ENCODE measurements at regions not wholly inside any gene's neighbourhood (a gene's known extent, or its start where the extent isn't known, plus 50 kb on each side); places are given as distances from the start of the nearest gene placed in this dataset.

DNA sequence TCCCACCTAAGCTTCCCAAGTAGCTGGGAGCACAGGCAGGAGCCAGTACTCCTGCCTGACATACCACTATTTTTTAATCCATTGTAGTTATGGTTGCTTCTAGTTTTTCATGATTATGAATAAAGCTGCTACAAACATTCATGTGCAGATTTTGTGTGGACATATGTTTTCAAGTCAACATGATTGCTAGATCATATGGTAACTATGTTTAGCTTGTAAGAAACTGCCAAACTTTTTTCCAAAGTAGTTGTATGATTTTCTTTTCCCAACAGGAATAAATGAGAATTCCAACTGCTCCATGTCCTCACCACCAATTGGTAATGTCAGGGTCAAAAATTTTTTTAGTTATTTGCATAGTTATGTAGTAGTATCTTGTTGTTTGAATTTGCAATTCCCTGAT is 136.8 kb upstream of the THRB start:
- no peaks in the 10 kb centered on the region for H3K27me3 ChIP-seq (ENCODE audit: control insufficient read depth, insufficient read depth, low read length)
- Mint-ChIP-seq H3K36me3 (no peaks in the 10 kb centered on the region), H3K4me3 (no peak overlapping the region), H3K4me1 (no peaks in the 10 kb centered on the region), H3K27me3 (no peaks in the 10 kb centered on the region), H3K9me3 (peaks cover 0 to 13% (median 3%) of the 10 kb centered on the region in 7 donors), H3K27ac (no peak overlapping the region)
- no peaks in the 10 kb centered on the region for H3K4me1 ChIP-seq (ENCODE audit: control insufficient read depth, insufficient read depth, low read length, poor library complexity, severe bottlenecking)
- H3K4me3 ChIP-seq (ENCODE audit: low read depth, low read length) = no peak overlapping the region
- H3K27ac ChIP-seq (ENCODE audit: insufficient read depth, low read length, poor library complexity, severe bottlenecking) = no peak overlapping the region
- H3K9me3 ChIP-seq (ENCODE audit: control insufficient read depth in 2 of 2, low read length in 2 of 2) = no peaks in the 10 kb centered on the region
- DNase-seq (no peak), ATAC-seq (ENCODE audit: low read depth in 2 of 2) (no peak)
- H3K36me3 ChIP-seq (ENCODE audit: control insufficient read depth, insufficient read depth, low read length) = no peaks in the 10 kb centered on the region

DNA sequence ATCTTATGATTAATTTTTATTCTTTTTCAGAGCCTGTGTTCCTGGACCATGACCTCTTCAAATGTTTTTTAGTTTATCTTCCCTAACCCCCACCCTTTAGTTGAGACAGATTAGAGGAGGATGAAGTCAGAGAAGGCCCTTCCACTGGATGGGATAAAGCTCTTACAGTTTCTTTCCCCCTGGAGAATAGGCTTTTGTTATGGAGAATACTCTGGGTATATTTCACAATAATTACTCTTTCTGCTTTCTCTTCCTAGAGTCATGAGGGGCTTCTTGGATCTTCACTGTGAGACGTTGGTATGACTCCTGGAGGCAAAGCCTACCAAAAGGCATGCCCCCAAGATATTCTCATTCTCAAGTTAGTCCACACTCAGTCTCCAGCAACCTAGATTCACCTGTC is 144.4 kb upstream of the THRB start:
- no peak overlapping the region for H3K27ac Mint-ChIP-seq
- no peaks in the 10 kb centered on the region for H3K36me3 Mint-ChIP-seq
- Histone ChIP-seq H3K27me3 (ENCODE audit: control insufficient read depth, insufficient read depth, low read length) (no peaks in the 10 kb centered on the region), H3K36me3 (ENCODE audit: control insufficient read depth, insufficient read depth, low read length) (no peaks in the 10 kb centered on the region), H3K9me3 (ENCODE audit: control insufficient read depth in 2 of 2, low read length in 2 of 2) (no peaks in the 10 kb centered on the region), H3K4me1 (ENCODE audit: control insufficient read depth, insufficient read depth, low read length, poor library complexity, severe bottlenecking) (no peaks in the 10 kb centered on the region), H3K27ac (ENCODE audit: insufficient read depth, low read length, poor library complexity, severe bottlenecking) (no peak overlapping the region), H3K4me3 (ENCODE audit: low read depth, low read length) (no peak overlapping the region)
- H3K27me3 Mint-ChIP-seq = no peaks in the 10 kb centered on the region
- no peak overlapping the region for H3K4me3 Mint-ChIP-seq
- DNase-seq = no peak
- peaks cover 3 to 10% (median 7%) of the 10 kb centered on the region in 7 donors for H3K9me3 Mint-ChIP-seq
- H3K4me1 Mint-ChIP-seq = no peaks in the 10 kb centered on the region
- no peak for ATAC-seq (ENCODE audit: low read depth in 2 of 2)

DNA sequence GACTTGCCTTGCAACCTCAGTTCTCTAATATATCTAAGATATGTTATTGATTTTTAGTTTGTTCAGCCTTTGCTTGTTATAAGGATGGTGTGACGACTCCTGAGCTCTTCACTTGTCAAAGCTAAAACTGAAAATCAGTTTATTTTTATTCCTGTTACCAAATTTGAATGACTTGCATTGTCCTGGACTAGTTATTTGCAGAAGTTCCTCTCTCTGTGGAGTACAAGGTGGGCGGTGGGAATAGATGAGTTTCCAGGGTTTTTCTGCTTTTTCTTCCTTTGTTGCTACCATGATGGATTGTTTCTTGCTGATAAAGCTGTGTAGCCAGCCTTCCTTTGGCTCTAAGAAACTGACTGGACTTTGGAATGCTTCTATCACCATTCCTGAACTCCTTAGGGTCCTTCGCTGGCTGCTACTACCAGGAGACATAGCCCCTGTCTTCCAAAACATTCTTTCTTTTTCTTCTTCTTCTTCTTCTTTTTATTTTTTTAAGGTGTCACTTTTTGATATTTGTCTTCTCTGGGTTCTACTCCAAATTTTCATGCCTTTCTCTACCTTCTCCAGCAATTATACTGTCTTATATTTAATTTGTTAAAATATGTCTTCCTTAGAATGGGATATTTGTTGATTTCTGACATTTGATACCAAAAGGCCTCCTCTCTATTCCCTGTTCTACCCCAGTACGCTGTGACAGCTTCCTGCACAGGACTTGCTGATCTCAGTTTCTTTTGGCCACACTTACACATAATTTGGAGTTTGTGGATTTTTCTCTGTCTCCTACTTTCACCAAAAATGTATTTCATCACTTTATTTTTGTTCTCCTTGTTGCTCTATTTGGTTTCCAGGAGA is 145.1 kb upstream of the THRB start:
- H3K4me3 Mint-ChIP-seq = no peak overlapping the region
- H3K9me3 ChIP-seq (ENCODE audit: control insufficient read depth in 2 of 2, low read length in 2 of 2) = no peaks in the 10 kb centered on the region
- ATAC-seq (ENCODE audit: low read depth in 2 of 2) (no peak), DNase-seq (no peak)
- H3K36me3 Mint-ChIP-seq = no peaks in the 10 kb centered on the region
- H3K27me3 Mint-ChIP-seq = no peaks in the 10 kb centered on the region
- peaks cover 2 to 10% (median 4%) of the 10 kb centered on the region in 7 donors for H3K9me3 Mint-ChIP-seq
- no peak overlapping the region for H3K27ac ChIP-seq (ENCODE audit: insufficient read depth, low read length, poor library complexity, severe bottlenecking)
- no peaks in the 10 kb centered on the region for H3K4me1 Mint-ChIP-seq
- H3K4me1 ChIP-seq (ENCODE audit: control insufficient read depth, insufficient read depth, low read length, poor library complexity, severe bottlenecking) = no peaks in the 10 kb centered on the region
- no peak overlapping the region for H3K27ac Mint-ChIP-seq
- H3K4me3 ChIP-seq (ENCODE audit: low read depth, low read length) = no peak overlapping the region
- H3K36me3 ChIP-seq (ENCODE audit: control insufficient read depth, insufficient read depth, low read length) = no peaks in the 10 kb centered on the region
- no peaks in the 10 kb centered on the region for H3K27me3 ChIP-seq (ENCODE audit: control insufficient read depth, insufficient read depth, low read length)

DNA sequence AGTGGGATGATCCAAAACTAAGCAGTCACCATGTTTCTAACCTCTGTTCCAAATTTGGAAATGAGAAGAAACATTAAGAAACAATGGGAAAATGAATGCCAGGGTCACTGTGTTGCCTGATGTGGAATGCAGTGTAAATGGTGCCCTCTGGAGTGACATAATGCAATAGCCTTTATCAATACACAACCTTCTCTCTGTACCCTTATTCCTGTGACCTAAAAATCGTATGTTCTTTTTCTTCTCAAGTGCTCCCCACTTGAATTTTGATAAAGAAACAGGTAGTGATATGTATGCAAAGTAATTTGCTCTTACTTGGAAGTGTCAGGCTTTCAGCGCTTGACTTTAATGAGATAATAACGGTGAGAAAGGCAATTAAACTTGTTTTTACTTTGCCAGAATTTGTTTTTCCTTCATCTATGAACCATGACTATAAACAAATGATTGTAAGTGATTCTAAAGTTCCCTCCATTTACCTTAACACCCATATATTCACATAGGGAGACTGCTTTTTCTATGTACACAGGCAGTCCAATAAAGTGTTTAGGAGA is 145.8 kb upstream of the THRB start:
- no peak for DNase-seq
- Histone ChIP-seq H3K9me3 (ENCODE audit: control insufficient read depth in 2 of 2, low read length in 2 of 2) (no peaks in the 10 kb centered on the region), H3K27ac (ENCODE audit: insufficient read depth, low read length, poor library complexity, severe bottlenecking) (no peak overlapping the region), H3K4me1 (ENCODE audit: control insufficient read depth, insufficient read depth, low read length, poor library complexity, severe bottlenecking) (no peaks in the 10 kb centered on the region), H3K36me3 (ENCODE audit: control insufficient read depth, insufficient read depth, low read length) (no peaks in the 10 kb centered on the region), H3K27me3 (ENCODE audit: control insufficient read depth, insufficient read depth, low read length) (no peaks in the 10 kb centered on the region), H3K4me3 (ENCODE audit: low read depth, low read length) (no peak overlapping the region)
- H3K36me3 Mint-ChIP-seq = no peaks in the 10 kb centered on the region
- H3K9me3 Mint-ChIP-seq = peaks cover 0 to 8% (median 2%) of the 10 kb centered on the region in 7 donors
- H3K27me3 Mint-ChIP-seq = no peaks in the 10 kb centered on the region
- no peaks in the 10 kb centered on the region for H3K4me1 Mint-ChIP-seq
- no peak overlapping the region for H3K4me3 Mint-ChIP-seq
- H3K27ac Mint-ChIP-seq = no peak overlapping the region
- no peak for ATAC-seq (ENCODE audit: low read depth in 2 of 2)

DNA sequence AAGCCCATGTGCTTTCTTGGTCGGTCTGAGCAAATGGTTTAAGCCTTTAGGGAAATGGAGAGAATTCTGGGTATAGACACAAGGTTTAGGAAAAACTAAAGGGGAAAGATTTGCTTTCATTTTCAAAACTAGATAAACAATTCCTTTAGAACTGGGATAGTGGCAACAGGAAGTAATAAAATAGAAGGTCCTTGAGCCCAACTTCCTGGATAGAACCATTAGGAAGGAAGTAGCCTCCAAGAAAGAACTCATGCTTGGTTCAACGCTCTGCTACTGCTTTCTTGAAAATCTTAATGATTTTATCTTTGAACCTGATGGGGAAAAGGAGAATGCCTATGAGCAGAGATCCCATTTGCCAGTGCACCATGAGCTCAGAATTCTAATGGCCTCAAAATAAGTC is 147.0 kb upstream of the THRB start:
- Mint-ChIP-seq H3K4me3 (no peak overlapping the region), H3K27ac (no peak overlapping the region), H3K36me3 (no peaks in the 10 kb centered on the region), H3K27me3 (no peaks in the 10 kb centered on the region), H3K9me3 (peaks cover 0 to 8% (median 4%) of the 10 kb centered on the region in 7 donors), H3K4me1 (no peaks in the 10 kb centered on the region)
- ATAC-seq (ENCODE audit: low read depth in 2 of 2) (no peak), DNase-seq (no peak)
- Histone ChIP-seq H3K36me3 (ENCODE audit: control insufficient read depth, insufficient read depth, low read length) (no peaks in the 10 kb centered on the region), H3K4me3 (ENCODE audit: low read depth, low read length) (no peak overlapping the region), H3K27me3 (ENCODE audit: control insufficient read depth, insufficient read depth, low read length) (no peaks in the 10 kb centered on the region), H3K9me3 (ENCODE audit: control insufficient read depth in 2 of 2, low read length in 2 of 2) (no peaks in the 10 kb centered on the region), H3K27ac (ENCODE audit: insufficient read depth, low read length, poor library complexity, severe bottlenecking) (no peak overlapping the region), H3K4me1 (ENCODE audit: control insufficient read depth, insufficient read depth, low read length, poor library complexity, severe bottlenecking) (no peaks in the 10 kb centered on the region)

DNA sequence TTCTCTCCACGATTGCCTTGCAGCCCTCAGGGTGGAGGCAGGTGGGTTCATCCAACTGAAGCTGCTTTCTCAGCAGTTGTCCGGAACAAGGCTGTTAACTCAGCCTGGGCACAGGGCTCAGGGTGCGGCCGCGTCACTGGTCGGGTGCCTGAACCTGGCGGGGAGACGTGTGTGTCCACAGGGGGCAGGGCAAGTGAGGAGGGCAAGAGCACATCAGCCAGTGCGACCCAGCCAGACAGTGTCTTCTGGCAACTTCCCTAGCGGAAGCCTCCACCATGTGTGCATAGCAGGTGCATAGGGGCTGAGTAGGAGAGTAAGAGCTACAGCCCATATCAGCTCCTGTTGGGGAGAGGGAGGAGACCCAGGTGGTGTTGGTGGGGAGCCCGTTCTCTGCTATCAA is 150.4 kb upstream of the THRB start:
- Histone ChIP-seq H3K4me1 (ENCODE audit: control insufficient read depth, insufficient read depth, low read length, poor library complexity, severe bottlenecking) (no peaks in the 10 kb centered on the region), H3K27me3 (ENCODE audit: control insufficient read depth, insufficient read depth, low read length) (no peaks in the 10 kb centered on the region), H3K36me3 (ENCODE audit: control insufficient read depth, insufficient read depth, low read length) (no peaks in the 10 kb centered on the region), H3K4me3 (ENCODE audit: low read depth, low read length) (no peak overlapping the region), H3K27ac (ENCODE audit: insufficient read depth, low read length, poor library complexity, severe bottlenecking) (no peak overlapping the region), H3K9me3 (ENCODE audit: control insufficient read depth in 2 of 2, low read length in 2 of 2) (no peaks in the 10 kb centered on the region)
- no peak overlapping the region for H3K4me3 Mint-ChIP-seq
- no peak for ATAC-seq (ENCODE audit: low read depth in 2 of 2)
- H3K36me3 Mint-ChIP-seq = no peaks in the 10 kb centered on the region
- peaks cover 0 to 8% (median 1%) of the 10 kb centered on the region in 7 donors for H3K9me3 Mint-ChIP-seq
- no peak for DNase-seq
- H3K27ac Mint-ChIP-seq = no peak overlapping the region
- H3K4me1 Mint-ChIP-seq = no peaks in the 10 kb centered on the region
- H3K27me3 Mint-ChIP-seq = no peaks in the 10 kb centered on the region

DNA sequence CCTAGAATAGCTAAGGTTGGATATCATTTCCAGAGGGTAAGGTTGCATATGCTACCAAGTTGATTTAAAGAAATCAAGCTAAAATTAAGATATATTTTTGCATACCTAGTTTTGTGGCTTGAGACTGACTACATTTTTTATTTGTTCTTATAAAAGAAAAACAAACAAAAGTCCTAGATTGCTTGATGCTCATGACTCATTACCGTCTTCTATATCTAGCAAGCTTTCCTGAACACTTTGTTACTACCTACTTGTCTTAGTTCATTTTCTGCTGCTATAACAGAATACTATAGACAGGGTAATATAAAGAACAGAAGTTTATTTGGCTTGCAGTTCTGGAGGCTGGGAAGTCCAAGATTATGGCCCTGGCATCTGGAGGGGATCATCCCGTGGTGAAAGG is 152.1 kb upstream of the THRB start:
- Mint-ChIP-seq H3K9me3 (peaks cover 0 to 8% (median 1%) of the 10 kb centered on the region in 7 donors), H3K27ac (no peak overlapping the region), H3K36me3 (no peaks in the 10 kb centered on the region), H3K27me3 (no peaks in the 10 kb centered on the region), H3K4me1 (no peaks in the 10 kb centered on the region), H3K4me3 (no peak overlapping the region)
- Histone ChIP-seq H3K36me3 (ENCODE audit: control insufficient read depth, insufficient read depth, low read length) (no peaks in the 10 kb centered on the region), H3K9me3 (ENCODE audit: control insufficient read depth in 2 of 2, low read length in 2 of 2) (no peaks in the 10 kb centered on the region), H3K4me1 (ENCODE audit: control insufficient read depth, insufficient read depth, low read length, poor library complexity, severe bottlenecking) (no peaks in the 10 kb centered on the region), H3K27ac (ENCODE audit: insufficient read depth, low read length, poor library complexity, severe bottlenecking) (no peak overlapping the region), H3K4me3 (ENCODE audit: low read depth, low read length) (no peak overlapping the region), H3K27me3 (ENCODE audit: control insufficient read depth, insufficient read depth, low read length) (no peaks in the 10 kb centered on the region)
- no peak for ATAC-seq (ENCODE audit: low read depth in 2 of 2)
- no peak for DNase-seq

DNA sequence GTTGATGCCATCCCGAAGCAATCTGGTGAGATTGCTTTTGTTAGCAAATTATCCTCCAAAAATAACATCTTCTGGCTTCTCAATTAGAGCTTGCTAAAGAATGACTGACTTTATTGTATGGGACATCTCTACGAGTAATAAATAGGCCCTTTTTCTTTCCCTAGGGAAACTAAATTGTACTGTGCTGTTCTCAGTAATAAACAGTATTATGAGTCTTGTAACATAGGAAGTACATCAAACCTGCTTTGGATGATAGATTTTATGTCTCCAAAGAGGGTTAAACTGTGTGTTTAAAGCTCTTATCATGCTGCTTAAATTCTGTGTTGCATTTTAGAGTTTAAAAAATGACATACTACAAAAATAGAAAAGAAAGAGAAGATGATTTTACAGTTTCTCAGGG is 153.4 kb upstream of the THRB start:
- no peaks in the 10 kb centered on the region for H3K4me1 ChIP-seq (ENCODE audit: control insufficient read depth, insufficient read depth, low read length, poor library complexity, severe bottlenecking)
- no peaks in the 10 kb centered on the region for H3K36me3 ChIP-seq (ENCODE audit: control insufficient read depth, insufficient read depth, low read length)
- H3K9me3 ChIP-seq (ENCODE audit: control insufficient read depth in 2 of 2, low read length in 2 of 2) = no peaks in the 10 kb centered on the region
- no peaks in the 10 kb centered on the region for H3K27me3 Mint-ChIP-seq
- H3K9me3 Mint-ChIP-seq = peaks cover 0 to 8% (median 1%) of the 10 kb centered on the region in 7 donors
- no peak for DNase-seq
- no peaks in the 10 kb centered on the region for H3K27me3 ChIP-seq (ENCODE audit: control insufficient read depth, insufficient read depth, low read length)
- H3K4me3 Mint-ChIP-seq = no peak overlapping the region
- H3K4me1 Mint-ChIP-seq = no peaks in the 10 kb centered on the region
- no peaks in the 10 kb centered on the region for H3K36me3 Mint-ChIP-seq
- no peak overlapping the region for H3K4me3 ChIP-seq (ENCODE audit: low read depth, low read length)
- H3K27ac Mint-ChIP-seq = no peak overlapping the region
- no peak for ATAC-seq (ENCODE audit: low read depth in 2 of 2)
- no peak overlapping the region for H3K27ac ChIP-seq (ENCODE audit: insufficient read depth, low read length, poor library complexity, severe bottlenecking)

All from CD4-positive, CD25-positive, alpha-beta regulatory T cell (primary cell).